Activated CD4-positive, alpha-beta T cell treated with anti-CD3 and anti-CD28 coated beads for 24 hours (primary cell): ENCODE measurements at regions not wholly inside any gene's neighbourhood (a gene's known extent, or its start where the extent isn't known, plus 50 kb on each side); places are given as distances from the start of the nearest gene placed in this dataset.
"Not testable (repeated sequence)": the region's sequence is repeated elsewhere in the genome, so short reads cannot be mapped to it uniquely, and the experiment has no call there.

Experiments
- DNase-seq, 2 donors: peaks; one replicate each; pipeline ENCODE4 v3.0.0-alpha.2; 2020; ENCODE audit warnings: low read depth in 2 of 2

DNA sequence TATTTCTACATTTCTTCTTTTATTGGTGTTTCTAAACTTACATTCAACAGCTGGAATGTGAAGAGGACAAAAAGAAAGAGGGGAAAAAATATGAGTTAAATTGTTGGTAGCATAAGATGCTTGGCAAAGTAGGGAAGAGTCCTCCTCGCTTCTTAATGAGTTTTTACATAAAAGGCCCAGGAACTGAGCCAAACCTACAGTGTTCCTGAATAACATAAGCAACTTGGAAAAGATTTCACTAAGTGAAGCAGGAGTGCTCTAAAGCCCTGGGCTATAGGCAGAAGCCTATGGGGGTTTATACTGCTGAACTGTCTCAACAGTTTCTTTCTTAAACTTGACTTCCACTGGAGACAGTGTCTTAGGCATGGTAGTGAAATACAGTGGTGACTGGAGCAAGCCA, 115.0 kb upstream of the USP25 start:
- no peak for DNase-seq

DNA sequence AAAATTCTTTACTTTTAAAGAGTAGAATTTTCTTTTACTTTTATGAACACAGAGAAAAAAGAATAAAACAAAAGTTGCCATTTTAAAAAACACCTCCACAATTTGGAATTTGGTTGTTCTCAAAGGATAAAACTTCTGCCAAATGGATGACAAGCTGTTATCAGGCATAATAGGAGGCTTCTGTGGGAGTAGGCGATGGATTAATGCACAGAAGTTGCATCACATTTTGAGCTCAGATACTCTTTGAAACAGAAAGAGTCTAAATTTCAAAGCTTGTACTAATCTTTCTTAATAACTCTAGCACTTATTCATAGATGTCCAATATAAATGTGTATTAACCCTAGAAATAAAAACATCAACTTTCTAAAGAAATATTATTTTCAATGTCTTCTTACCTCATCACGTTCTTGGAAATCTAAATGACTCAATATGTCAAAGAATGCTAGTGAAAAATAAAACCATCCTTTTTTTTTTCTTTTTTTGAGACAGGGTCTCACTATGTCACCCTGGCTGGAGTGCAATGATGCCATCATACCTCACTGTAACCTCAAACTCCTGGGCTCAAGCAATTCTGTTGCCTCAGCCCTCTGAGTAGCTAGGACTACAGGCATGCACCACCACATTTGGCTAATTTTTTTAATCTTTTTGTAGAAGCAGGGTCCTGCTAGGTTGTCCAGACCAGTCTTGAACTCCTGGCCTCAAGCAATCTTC, 112.8 kb upstream of the USP25 start:
- DNase-seq = no peak

GRCh38 chr21:15617964-15618363, 111.8 kb upstream of the USP25 start:
- DNase-seq = no peak

DNA sequence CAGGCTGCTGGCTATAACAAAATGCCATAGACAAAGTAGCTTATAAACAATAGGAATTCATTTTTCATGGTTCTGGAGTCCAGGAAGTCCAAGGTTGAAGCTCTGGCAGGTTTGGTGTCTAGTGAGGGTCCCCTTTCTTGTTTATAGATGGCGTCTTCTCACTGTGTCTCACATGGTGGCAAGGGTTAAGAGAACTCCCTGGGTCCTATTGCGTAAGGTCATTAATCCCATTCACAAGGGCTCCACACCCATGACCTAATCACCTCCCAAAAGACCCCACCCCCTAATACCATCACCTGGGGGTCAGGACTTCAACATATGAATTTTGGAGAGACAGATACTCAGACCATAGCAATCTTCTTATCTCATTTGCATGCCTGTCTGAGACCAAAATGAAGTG, 108.9 kb upstream of the USP25 start:
- DNase-seq = no peak

DNA sequence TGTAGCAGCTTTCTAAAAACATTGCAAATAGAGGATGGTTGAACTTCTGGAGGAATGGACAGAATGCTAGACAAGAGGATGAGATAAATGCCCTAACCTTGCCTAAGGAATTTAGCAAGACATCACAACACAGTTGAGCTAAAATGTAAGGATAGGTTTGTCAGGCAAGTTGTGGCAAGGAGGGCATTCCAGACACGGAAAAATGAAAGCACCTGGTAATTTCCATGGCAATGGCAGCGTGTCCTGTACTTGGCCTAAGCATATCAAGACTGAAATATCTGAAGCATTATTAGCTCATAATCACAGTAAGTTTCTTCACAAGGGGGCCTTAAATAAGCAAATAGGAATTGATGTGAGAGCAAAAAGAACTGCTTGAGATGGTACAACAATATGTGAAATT, 105.1 kb upstream of the USP25 start:
- no peak for DNase-seq

- DNase-seq = no peak
Measured at GRCh38 chr21:15625363-15625762, 104.4 kb upstream of the USP25 start.

DNA sequence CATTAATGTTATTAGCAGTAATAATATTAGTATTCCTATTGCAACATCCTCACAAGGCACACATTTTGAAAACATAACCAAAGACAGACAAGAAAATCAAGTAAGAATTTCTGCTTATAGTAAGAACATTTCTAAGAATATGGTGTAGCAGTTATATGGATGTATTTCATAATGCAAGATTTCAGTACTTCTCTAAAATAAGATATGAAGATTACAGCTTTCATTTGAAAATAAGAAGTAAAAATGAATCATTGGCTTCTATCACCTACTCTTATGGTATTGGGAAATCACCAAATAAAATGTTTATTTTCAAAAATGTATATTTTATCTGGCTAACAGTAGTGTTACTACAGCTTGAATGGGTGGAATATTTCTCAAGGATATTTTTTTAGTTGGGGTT, 103.8 kb upstream of the USP25 start:
- DNase-seq = no peak

GRCh38 chr21:15627011-15627410, 102.8 kb upstream of the USP25 start:
- DNase-seq = no peak

- DNase-seq = no peak
Measured at GRCh38 chr21:15627823-15628222, 102.0 kb upstream of the USP25 start.

GRCh38 chr21:15631342-15631741, 98.4 kb upstream of the USP25 start:
- DNase-seq = no peak

DNA sequence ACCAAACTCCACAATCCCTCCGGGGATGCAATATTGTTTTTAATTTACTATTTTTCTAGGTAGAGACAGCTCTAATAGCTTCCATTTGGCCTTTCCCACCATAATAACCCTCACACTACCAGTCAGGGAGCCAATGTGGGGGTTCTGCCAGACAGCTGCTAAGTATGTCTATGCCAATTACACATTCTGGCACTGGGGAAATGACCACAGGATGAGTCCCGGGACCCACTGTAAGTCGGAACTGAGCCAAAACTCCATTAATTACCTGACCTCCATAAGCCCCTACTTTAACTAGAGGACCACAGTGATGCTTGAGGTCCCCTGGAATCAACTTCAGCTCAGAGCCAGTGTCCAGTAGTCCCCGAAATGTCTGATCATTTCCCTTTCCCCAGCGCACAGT, 95.2 kb upstream of the USP25 start:
- not testable (repeated sequence) for DNase-seq

DNA sequence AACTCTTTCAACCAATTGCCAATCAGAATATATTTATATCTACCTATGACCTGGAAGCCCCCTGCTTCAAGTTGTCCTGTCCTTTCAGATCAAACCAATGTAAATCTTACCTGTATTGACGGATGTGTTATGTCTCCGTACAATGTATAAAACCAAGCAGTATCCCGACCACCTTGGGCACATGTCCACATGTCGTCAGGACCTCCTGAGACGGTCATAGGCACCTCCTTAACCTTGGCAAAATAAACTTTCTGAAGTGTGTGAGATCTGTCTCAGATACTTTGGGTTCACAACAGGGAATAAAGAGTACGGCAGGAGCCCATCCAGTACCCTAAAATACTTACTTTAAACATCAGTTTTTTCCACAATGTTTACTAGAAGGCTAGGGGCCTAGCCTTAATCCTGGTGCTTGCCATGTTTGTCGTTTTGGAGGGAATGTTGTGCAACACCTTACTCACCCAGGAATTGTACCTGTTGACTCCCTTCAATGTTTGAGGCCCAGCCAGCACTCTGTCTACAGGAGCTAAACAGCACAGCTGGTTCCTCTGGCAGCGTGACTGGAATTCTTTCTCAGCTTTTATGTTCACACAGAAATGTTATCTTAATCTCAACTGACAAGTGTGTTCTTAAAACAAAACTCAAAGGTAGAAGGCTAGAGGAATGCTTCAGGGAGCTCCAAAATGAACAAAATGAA, 90.8 kb upstream of the USP25 start:
- DNase-seq = no peak

DNA sequence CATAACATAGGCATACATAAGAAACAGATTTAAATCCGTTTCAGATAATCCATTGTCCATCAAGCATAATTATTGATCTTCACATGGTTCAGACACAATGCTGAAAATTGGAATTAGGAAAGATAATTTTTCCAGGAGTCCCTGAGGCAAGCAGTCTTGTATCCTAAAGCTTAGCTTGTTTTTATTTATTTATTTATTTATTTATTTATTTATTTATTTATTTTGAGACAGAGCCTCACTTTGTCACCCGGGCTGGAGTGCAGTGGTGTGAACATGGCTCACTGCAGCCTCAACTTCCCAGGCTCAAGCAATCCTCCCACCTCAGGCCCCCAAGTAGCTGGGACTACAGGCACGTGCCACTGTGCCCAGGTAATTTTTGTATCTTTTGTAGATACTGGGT, 89.7 kb upstream of the USP25 start:
- not testable (repeated sequence) for DNase-seq

GRCh38 chr21:15644489-15644888, 85.3 kb upstream of the USP25 start:
- DNase-seq = no peak

DNA sequence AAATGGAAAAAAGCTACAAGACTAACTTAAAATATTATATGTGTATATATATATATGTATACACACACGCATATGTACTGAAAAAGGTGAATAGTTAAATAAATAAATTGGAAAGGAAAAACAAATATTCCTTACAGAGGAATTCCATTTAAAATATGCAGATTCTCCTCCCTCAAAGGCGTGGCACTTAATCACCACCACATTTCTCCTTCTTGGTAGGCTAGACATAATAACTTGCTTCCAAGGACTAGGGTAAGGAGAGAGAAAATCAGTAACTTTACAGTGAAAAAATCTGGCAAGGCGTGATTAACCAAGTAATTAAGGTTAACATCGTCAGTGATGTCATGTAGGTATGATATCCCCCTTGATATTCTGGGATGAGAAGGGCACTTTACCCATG, 84.0 kb upstream of the USP25 start:
- DNase-seq = no peak

- DNase-seq = no peak
Measured at GRCh38 chr21:15650735-15651134, 79.0 kb upstream of the USP25 start.

- DNase-seq = no peak
Measured at GRCh38 chr21:15651172-15651571, 78.6 kb upstream of the USP25 start.

GRCh38 chr21:15653710-15654109, 76.1 kb upstream of the USP25 start:
- no peak for DNase-seq

GRCh38 chr21:15654171-15654570, 75.6 kb upstream of the USP25 start:
- DNase-seq = no peak

GRCh38 chr21:15659753-15660422, 69.9 kb upstream of the USP25 start:
- DNase-seq = no peak

DNA sequence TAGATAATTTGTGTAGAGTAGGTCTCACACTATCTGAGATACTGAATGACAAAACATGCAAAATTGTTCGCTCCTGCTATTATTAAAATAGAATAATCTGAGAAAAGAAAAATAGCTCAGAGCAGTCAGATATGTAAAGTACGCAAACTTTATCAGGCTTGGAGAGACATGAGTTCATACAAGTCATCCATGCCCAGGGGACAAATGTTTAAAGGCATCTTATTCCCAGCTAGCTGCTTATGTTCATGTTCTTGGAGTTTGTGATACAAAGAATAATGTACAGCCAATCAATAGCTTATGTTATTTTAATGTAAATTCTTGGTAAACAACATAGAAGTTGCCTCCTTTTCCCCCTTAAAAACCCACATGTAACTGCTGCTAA, 69.4 kb upstream of the USP25 start:
- no peak for DNase-seq

DNA sequence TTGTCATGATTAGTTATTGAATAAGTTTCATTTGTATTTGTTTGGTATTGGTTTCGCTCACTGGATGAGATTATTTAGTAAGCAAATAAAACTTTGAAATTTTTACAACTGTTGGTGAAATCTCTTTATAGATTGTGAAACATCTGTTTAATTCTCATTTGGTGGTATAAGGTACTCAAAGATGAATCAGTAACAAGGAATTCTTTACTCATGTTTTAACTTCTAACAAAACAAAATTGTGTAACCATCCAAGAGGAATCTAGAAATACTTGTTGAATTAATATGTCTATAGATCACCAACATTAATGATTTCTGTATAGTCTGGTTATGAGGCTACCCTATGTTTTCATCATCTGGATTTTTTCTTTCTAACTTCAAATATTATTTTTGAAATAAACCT, 62.8 kb upstream of the USP25 start:
- DNase-seq = no peak

GRCh38 chr21:15667819-15668218, 62.0 kb upstream of the USP25 start:
- DNase-seq = no peak
